Esophagus muscularis mucosa (tissue), 4 donors: ENCODE measurements at regions not wholly inside any gene's neighbourhood (a gene's known extent, or its start where the extent isn't known, plus 50 kb on each side); places are given as distances from the start of the nearest gene placed in this dataset.

Experiments
- DNase-seq: peaks from one replicate; pipeline ENCODE4 v3.0.0-alpha.2; 2017; ENCODE audit errors: extremely low spot score
- H3K27ac ChIP-seq, 4 donors: fragments of 200-600 bp; sonication (generic); replicated peaks in 1 of 4; 1 replicate in 3 of 4; 2 replicates in 1 of 4; pipeline ENCODE4 v1.5.1; 2016 to 2019; ENCODE audit warnings: mild to moderate bottlenecking in 1 of 4
- H3K27me3 ChIP-seq, 4 donors: fragments of 200-600 bp; sonication (generic); one replicate each; pipeline versions ENCODE4 v1.5.1 to v1.6.0; 2016 to 2019
- H3K36me3 ChIP-seq, 4 donors: fragments of 200-600 bp; sonication (generic); one replicate each; pipeline ENCODE4 v1.5.1; 2016 to 2019
- H3K4me1 ChIP-seq, 4 donors: fragments of 200-600 bp; sonication (generic); one replicate each; pipeline ENCODE4 v1.5.1; 2016 to 2019
- H3K4me3 ChIP-seq, 4 donors: fragments of 200-600 bp; sonication (generic); 1 replicate in 2 of 4; 2 replicates in 2 of 4; pipeline ENCODE4 v1.5.1; 2016 to 2019; ENCODE audit warnings: mild to moderate bottlenecking in 4 of 4, moderate library complexity in 1 of 4
- H3K9me3 ChIP-seq, 4 donors: fragments of 200-600 bp; sonication (generic); 1 replicate in 3 of 4; 2 replicates in 1 of 4; pipeline ENCODE4 v1.5.1; 2016 to 2019
- EP300 ChIP-seq: sonication (generic); formaldehyde crosslinking; IDR thresholded peaks from one replicate; pipeline ENCODE4 v1.6.1; 2017; ENCODE audit warnings: antibody characterized with exemption
- POLR2A ChIP-seq: fragments of 450-650 bp; IDR thresholded peaks from one replicate; pipeline ENCODE4 v1.6.1; 2017; ENCODE audit warnings: antibody characterized with exemption, moderate library complexity, mild to moderate bottlenecking, low read depth
- POLR2AphosphoS5 ChIP-seq, 2 donors: sonication (generic); formaldehyde crosslinking; IDR thresholded peaks; one replicate each; pipeline ENCODE4 v1.6.1; 2017; ENCODE audit warnings: antibody characterized with exemption in 2 of 2
- WGBS: methylation state at CpG from one replicate; pipeline ENCODE4 v1.1.5; 2018; 5-methylcytosine and 5-hydroxymethylcytosine counted together
- intact Hi-C: fragments of 100-400 bp; cut with DNase I; formaldehyde crosslinking; loops from one replicate; pipeline ENCODE4 v1.15.1; 2023
- TF ChIP-seq, protein P1 (sequence below), 3 experiments: fragments of 200-600 bp in 2 of 3; fragments of 450-650 bp in 1 of 3; sonication (generic) in 2 of 3; IDR thresholded peaks; one replicate each; pipeline ENCODE4 v1.5.1; 2017 to 2019; ENCODE audit warnings: antibody characterized with exemption in 3 of 3, mild to moderate bottlenecking in 2 of 3, moderate library complexity in 1 of 3

DNA sequence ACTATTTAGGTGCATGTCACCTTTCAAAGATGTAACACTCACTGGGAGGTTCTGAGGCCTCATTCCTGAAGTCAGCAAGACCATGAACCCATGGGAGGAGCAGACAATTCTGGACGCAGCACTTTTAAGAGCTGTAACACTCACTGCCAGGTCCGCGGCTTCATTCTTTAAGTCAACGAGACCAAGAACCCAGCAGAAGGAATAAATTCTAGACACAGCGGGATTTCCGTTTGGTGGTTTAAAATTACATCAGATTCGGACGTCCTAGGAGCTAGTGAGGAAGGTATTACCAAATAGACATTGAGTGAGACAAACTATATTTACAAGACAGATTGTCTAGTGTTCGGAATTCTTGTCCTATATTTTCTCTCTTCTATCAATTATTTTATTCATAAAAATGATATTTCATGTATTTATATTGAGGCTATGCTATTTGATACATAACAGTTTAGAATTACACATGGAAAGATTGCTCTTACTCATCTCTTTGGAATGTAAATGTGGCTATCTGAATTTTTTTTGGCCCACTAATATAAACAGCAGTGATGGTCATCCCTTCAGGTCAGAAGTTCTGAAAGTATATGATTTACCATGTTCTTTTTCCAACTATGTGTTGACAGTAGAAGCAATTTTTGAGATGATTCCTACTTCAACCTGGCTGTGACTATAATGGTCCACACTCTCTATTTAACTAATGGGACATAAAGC is 1973.0 kb upstream of the FLRT2 start:
- Histone ChIP-seq H3K9me3 (no peaks in the 10 kb centered on the region), H3K27ac (no peak overlapping the region), H3K4me3 (no peak overlapping the region), H3K36me3 (no peaks in the 10 kb centered on the region), H3K4me1 (no peaks in the 10 kb centered on the region), H3K27me3 (no peaks in the 10 kb centered on the region)
- TF ChIP-seq POLR2A, result no peak
- no peak for TF ChIP-seq POLR2AphosphoS5 (IDR thresholded peaks at IDR 0.05)
- TF ChIP-seq, protein P1, sequence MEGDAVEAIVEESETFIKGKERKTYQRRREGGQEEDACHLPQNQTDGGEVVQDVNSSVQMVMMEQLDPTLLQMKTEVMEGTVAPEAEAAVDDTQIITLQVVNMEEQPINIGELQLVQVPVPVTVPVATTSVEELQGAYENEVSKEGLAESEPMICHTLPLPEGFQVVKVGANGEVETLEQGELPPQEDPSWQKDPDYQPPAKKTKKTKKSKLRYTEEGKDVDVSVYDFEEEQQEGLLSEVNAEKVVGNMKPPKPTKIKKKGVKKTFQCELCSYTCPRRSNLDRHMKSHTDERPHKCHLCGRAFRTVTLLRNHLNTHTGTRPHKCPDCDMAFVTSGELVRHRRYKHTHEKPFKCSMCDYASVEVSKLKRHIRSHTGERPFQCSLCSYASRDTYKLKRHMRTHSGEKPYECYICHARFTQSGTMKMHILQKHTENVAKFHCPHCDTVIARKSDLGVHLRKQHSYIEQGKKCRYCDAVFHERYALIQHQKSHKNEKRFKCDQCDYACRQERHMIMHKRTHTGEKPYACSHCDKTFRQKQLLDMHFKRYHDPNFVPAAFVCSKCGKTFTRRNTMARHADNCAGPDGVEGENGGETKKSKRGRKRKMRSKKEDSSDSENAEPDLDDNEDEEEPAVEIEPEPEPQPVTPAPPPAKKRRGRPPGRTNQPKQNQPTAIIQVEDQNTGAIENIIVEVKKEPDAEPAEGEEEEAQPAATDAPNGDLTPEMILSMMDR (IDR thresholded peaks at IDR 0.05), result no peak
- no peak for TF ChIP-seq EP300
- no peak for DNase-seq
- 93% methylated on average over 9 of the region's 9 CpGs for WGBS
- intact Hi-C loops, result no loop called here

DNA sequence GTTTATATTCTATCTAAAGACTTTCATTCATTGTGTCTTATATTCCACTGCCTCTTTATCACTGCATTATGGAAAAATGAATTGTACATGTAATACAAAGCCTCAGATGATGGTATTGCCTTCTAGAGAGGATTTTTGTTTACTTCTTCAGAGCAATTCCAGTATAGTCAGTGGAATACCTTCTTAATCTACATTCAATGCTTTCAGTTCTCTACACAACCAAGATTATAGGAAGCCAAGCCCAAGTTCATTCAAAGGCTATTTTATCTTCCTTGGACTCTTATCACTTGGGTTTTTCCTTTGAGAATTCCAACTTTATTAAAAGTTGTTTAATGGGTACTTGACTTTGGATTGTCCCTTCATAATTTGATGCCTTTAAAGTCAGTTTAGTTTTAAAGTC is 1971.0 kb upstream of the FLRT2 start:
- H3K36me3 ChIP-seq, result no peaks in the 10 kb centered on the region
- no peaks in the 10 kb centered on the region for H3K4me1 ChIP-seq
- H3K9me3 ChIP-seq, result no peaks in the 10 kb centered on the region
- TF ChIP-seq POLR2A, result no peak
- no peak for TF ChIP-seq EP300
- no peak for TF ChIP-seq POLR2AphosphoS5 (IDR thresholded peaks at IDR 0.05)
- TF ChIP-seq, protein P1 (IDR thresholded peaks at IDR 0.05), result no peak
- no peaks in the 10 kb centered on the region for H3K27me3 ChIP-seq
- intact Hi-C loops, result no loop called here
- no peak overlapping the region for H3K4me3 ChIP-seq
- H3K27ac ChIP-seq, result no peak overlapping the region
- DNase-seq, result no peak

DNA sequence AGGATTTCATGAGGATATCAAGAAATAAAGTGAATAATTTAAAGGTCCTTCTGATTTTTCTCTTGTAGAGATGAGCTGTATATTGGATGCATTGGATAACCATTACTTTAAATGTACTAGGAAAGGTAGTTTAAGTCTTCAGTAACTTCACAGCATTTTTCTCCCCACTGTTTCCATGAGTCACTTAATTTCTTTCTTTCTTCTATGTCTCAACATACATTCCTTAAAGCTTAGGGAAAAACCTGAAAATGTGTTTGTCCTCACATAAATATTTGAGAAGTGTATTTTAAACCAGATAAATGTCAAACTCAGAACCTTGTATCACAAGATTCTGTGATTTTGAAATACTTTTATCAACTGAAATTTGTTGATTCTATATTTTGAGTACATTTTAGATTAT is 1970.2 kb upstream of the FLRT2 start:
- DNase-seq, result no peak
- no peak overlapping the region for H3K27ac ChIP-seq
- no peaks in the 10 kb centered on the region for H3K36me3 ChIP-seq
- TF ChIP-seq POLR2AphosphoS5 (IDR thresholded peaks at IDR 0.05), result no peak
- TF ChIP-seq, protein P1 (IDR thresholded peaks at IDR 0.05), result no peak
- TF ChIP-seq EP300, result no peak
- no peak for TF ChIP-seq POLR2A
- intact Hi-C loops, result no loop called here
- no peaks in the 10 kb centered on the region for H3K27me3 ChIP-seq
- no peaks in the 10 kb centered on the region for H3K9me3 ChIP-seq
- H3K4me3 ChIP-seq, result no peak overlapping the region
- H3K4me1 ChIP-seq, result no peaks in the 10 kb centered on the region

DNA sequence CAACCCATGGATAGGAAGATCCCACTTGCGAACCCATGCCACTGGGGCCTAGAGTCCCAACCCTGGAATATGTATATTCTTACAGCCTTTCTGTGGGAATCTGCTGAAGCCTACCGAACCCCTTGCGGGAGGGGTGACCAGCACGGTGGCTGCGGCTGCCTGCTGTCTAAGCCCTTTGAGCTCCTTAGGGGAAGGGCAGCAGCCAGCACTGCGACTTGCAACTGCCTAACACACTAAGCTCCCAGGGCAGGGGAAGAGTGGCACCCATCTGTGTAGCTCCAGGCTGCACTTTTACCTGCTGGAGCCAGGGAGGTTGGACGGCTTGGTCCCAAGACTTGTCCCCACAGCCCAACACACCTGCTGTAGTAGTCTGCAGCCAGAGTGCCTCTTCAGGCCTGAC is 1968.7 kb upstream of the FLRT2 start:
- Histone ChIP-seq H3K4me1 (no peaks in the 10 kb centered on the region), H3K27ac (no peak overlapping the region), H3K27me3 (no peaks in the 10 kb centered on the region), H3K9me3 (no peaks in the 10 kb centered on the region), H3K4me3 (no peak overlapping the region), H3K36me3 (no peaks in the 10 kb centered on the region)
- intact Hi-C loops, result no loop called here
- WGBS, result 97% methylated on average over 6 of the region's 7 CpGs
- no peak for DNase-seq
- TF ChIP-seq, protein P1 (IDR thresholded peaks at IDR 0.05), result no peak
- TF ChIP-seq EP300, result no peak
- no peak for TF ChIP-seq POLR2AphosphoS5 (IDR thresholded peaks at IDR 0.05)
- TF ChIP-seq POLR2A, result no peak

DNA sequence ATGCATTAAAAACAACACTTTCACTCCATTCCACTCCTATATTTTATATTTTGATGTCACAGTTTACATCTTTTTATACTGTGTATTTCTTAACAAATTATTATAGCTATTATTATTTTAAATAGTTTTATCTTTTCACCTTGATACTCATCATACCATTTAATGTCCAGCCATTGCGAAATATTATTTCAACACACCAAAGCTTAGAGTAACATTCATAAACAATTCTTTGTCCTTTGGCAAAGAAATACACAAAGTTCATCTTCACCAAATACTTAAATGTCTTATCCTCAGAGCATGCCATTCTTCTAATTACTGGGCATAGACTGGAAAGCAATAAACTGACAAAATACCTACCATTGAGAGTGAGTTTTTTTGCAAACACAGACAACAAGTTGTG is 1963.4 kb upstream of the FLRT2 start:
- intact Hi-C loops, result no loop called here
- H3K4me3 ChIP-seq, result no peak overlapping the region
- no peak overlapping the region for H3K27ac ChIP-seq
- no peaks in the 10 kb centered on the region for H3K9me3 ChIP-seq
- 93% methylated on average over 1 of the region's 1 CpG for WGBS
- no peaks in the 10 kb centered on the region for H3K4me1 ChIP-seq
- no peaks in the 10 kb centered on the region for H3K36me3 ChIP-seq
- TF ChIP-seq, protein P1 (IDR thresholded peaks at IDR 0.05), result no peak
- no peak for TF ChIP-seq EP300
- no peak for TF ChIP-seq POLR2AphosphoS5 (IDR thresholded peaks at IDR 0.05)
- no peak for TF ChIP-seq POLR2A
- H3K27me3 ChIP-seq, result no peaks in the 10 kb centered on the region
- no peak for DNase-seq
